ENCODE measurements at regions not wholly inside any gene's neighbourhood (a gene's known extent, or its start where the extent isn't known, plus 50 kb on each side); places are given as distances from the start of the nearest gene placed in this dataset.

DNA sequence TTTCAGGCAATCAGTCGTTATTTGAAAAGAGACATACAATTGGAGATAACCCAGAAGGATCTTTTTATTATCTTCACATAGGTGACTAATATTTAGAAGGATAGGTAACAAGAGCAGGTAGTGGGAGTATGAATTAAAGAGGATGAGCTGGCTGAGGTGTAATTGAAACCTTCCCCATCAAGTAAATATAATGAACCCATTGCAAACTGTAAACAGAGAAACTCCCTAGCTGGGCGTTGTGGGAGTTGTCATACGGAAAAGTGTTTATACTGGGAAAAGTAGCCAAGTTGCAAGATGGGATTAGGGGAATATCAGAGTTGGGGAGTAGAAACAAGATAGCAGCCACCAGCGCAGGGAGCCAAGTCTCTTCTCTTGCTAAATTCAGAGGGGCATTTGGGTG, 448.4 kb downstream of the COG6 start:
- TF ChIP-seq, protein P1, sequence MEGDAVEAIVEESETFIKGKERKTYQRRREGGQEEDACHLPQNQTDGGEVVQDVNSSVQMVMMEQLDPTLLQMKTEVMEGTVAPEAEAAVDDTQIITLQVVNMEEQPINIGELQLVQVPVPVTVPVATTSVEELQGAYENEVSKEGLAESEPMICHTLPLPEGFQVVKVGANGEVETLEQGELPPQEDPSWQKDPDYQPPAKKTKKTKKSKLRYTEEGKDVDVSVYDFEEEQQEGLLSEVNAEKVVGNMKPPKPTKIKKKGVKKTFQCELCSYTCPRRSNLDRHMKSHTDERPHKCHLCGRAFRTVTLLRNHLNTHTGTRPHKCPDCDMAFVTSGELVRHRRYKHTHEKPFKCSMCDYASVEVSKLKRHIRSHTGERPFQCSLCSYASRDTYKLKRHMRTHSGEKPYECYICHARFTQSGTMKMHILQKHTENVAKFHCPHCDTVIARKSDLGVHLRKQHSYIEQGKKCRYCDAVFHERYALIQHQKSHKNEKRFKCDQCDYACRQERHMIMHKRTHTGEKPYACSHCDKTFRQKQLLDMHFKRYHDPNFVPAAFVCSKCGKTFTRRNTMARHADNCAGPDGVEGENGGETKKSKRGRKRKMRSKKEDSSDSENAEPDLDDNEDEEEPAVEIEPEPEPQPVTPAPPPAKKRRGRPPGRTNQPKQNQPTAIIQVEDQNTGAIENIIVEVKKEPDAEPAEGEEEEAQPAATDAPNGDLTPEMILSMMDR (conservative IDR thresholded peaks at IDR 0.05; ENCODE audit: low read length): no peak
- no peak overlapping the region for H3K4me3 ChIP-seq (ENCODE audit: low read length)
- no peak for DNase-seq (ENCODE audit: low read depth)

DNA sequence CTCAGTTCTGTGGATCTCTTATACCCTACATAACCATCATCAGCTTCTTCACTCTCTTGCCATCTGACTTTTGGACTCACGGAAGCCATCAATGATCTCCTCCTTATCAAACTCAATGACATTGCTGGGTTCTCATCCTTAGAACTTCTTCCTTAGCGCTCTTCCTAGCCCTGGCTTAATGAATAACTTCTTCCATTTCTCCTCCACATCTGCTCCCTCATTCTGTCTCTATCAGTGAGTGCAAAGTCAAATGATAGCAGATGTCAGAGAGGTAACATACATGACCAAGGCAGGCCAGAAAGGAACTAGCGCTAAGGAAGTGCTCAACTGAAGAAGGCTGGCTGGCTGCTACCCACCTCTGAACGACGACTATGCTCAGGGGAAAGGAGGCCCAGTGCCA, 449.8 kb downstream of the COG6 start:
- TF ChIP-seq, protein P1 (conservative IDR thresholded peaks at IDR 0.05; ENCODE audit: low read length): no peak
- DNase-seq (ENCODE audit: low read depth): no peak
- no peak overlapping the region for H3K4me3 ChIP-seq (ENCODE audit: low read length)

DNA sequence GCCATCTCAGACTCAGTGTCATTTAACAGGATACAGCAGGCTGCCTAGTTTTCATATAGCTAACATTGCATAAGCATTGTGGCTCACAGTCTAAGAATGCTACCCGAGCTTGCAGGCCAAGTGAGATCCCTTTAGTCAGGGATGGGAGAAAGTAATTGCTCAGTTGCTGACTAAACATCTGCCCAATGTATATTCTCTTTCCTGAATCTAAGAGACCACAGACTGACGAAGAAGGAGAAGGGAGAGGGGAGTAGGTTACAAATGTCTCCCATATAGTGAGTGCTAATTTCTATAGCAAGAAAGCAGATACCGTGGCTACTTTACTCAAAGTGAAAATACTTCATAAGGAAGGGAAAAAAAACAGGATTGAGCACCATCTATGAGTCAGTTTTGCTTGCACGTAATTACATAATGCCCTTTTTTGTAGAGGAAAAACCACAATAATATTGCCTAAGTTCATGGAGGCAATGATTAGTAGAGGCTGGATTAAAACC, 453.9 kb downstream of the COG6 start:
- DNase-seq (ENCODE audit: low read depth): peak; percentile 95
- TF ChIP-seq, protein P1 (conservative IDR thresholded peaks at IDR 0.05; ENCODE audit: low read length): no peak
- H3K4me3 ChIP-seq (ENCODE audit: low read length): peak overlapping the region; percentile 45

DNA sequence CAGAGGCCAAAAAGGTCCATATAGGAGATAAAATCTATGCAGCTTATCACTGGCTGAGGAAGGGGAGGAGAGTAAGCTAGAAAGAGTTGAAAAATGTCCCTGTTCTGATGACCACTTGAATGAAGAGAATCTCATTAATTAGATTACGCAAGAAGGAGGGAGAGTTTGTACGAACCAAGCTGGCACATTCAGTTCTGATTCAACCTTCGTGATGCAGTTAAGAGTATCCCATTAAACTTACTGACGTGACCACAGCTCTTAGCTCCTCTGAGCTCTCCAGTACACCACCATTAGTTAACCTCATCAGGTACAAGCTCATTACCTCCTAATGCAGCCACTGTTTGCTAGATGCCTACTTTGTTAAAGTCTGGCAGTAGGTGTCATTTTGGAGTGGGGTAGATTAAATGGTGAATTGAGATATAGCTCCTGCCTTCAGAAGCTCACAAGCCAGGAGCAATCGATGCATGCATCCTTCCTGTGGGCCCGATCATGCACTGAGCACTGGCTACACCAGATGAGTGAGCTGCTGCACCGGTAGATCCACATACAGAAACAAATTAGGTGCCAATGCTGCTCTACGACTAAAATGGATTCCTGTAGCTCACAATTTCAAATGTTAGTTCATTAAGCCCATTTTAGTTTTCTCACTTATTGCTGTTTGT, 458.3 kb downstream of the COG6 start:
- TF ChIP-seq, protein P1 (conservative IDR thresholded peaks at IDR 0.05; ENCODE audit: low read length): no peak
- no peak overlapping the region for H3K4me3 ChIP-seq (ENCODE audit: low read length)
- DNase-seq (ENCODE audit: low read depth): peak; percentile 40

DNA sequence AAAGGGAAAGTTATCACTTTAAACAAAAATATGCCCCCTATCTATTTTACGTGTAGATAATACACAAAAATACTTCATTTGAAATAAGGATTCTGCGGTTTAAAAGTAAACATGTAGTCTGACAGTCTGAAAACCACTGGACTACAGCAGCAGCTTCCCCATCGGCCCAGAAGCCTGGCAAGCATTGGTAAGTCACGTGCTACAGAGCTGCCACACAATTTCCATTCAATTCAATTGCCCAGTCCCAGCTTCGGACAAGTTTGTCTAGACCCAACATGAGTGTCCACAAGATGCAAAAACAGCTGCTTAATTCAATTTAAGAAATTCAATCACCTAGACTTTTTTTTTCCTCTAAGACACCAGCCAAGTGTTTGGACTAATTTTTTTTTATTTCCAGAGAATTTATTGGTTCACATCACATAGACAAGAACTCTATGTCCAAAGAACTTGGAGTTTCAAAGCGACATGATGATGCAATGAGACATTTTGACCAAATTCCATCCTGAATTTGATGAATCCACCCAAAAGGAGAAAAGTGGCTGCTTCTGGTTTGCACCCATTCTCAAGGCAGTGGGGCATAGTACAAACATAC, 458.9 kb downstream of the COG6 start:
- H3K4me3 ChIP-seq (ENCODE audit: low read length): no peak overlapping the region
- TF ChIP-seq, protein P1 (conservative IDR thresholded peaks at IDR 0.05; ENCODE audit: low read length): no peak
- DNase-seq (ENCODE audit: low read depth): no peak

DNA sequence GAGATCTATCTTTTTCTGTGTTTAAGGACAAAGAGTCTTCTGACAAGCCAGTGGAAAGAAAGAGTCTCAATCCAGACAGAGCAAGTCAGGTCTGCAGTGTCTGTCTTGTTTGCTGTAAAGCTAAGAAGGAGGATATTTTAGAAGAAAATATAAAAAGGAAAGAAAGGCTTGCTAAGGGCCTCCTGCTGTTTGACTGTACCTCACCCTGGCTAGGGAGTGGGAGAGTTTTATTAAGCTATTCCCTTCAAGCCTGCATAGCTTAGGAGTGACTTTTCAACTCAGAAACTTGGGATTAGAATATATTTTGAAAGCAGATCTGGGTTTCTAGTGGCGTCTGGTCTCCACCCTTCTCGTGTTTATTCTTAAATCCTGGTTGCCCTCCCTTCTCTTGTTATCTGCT, 460.0 kb downstream of the COG6 start:
- TF ChIP-seq, protein P1 (conservative IDR thresholded peaks at IDR 0.05; ENCODE audit: low read length): no peak
- H3K4me3 ChIP-seq (ENCODE audit: low read length): no peak overlapping the region
- DNase-seq (ENCODE audit: low read depth): no peak

DNA sequence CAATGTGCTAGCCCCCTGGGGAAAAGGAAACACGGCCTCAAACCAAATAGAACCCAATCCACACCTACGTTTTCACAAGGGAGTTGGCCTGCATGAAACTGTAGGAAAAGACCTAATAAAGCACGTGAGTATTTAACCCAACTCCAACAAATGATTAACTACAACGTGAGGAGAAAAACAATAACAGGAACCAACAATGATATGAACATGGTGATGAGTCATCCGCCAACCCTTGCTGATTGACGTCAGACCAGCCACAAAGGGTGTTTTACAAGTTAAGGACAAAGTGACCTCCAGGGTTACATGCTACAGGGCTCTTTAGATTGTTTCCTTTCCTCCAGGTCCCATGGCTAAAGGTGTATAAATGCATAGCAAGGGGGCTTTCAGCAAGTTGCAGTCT, 460.5 kb downstream of the COG6 start:
- no peak overlapping the region for H3K4me3 ChIP-seq (ENCODE audit: low read length)
- TF ChIP-seq, protein P1 (conservative IDR thresholded peaks at IDR 0.05; ENCODE audit: low read length): no peak
- peak; percentile 48 for DNase-seq (ENCODE audit: low read depth)

Measured in AG10803 (cell line).